T-helper 17 cell (primary cell): ENCODE measurements at regions not wholly inside any gene's neighbourhood (a gene's known extent, or its start where the extent isn't known, plus 50 kb on each side); places are given as distances from the start of the nearest gene placed in this dataset.

Experiments used
- ATAC-seq: fragments of 150-1000 bp; cut with Tn5 transposase; 2 replicates; pipeline ENCODE4 v1.10.0; 2021; ENCODE audit warnings: mild to moderate bottlenecking, moderate library complexity
- DNase-seq, 3 donors: peaks; one replicate each; pipeline versions ENCODE4 v3.0.0 to v3.0.0-alpha.2; 2020 to 2021
- H3K9me3 ChIP-seq: one replicate; pipeline ENCODE4 v1.7.0; 2013; ENCODE audit warnings: low read length, mild to moderate bottlenecking; ENCODE audit not compliant: control insufficient read depth, poor library complexity, severe bottlenecking
- H3K27ac Mint-ChIP-seq: one replicate; pipeline ENCODE4 v1.8.0; 2022; ENCODE audit warnings: mild to moderate bottlenecking, moderate library complexity, mixed read lengths
- H3K27me3 Mint-ChIP-seq: one replicate; pipeline ENCODE4 v1.8.0; 2022; ENCODE audit warnings: mixed read lengths
- H3K36me3 Mint-ChIP-seq: one replicate; pipeline ENCODE4 v1.8.0; 2022; ENCODE audit warnings: low read depth, mixed read lengths
- H3K4me1 Mint-ChIP-seq: one replicate; pipeline ENCODE4 v1.8.0; 2022; ENCODE audit warnings: mild to moderate bottlenecking, mixed read lengths
- H3K4me3 Mint-ChIP-seq: one replicate; pipeline ENCODE4 v1.8.0; 2022; ENCODE audit warnings: mild to moderate bottlenecking, moderate library complexity, mixed read lengths

DNA sequence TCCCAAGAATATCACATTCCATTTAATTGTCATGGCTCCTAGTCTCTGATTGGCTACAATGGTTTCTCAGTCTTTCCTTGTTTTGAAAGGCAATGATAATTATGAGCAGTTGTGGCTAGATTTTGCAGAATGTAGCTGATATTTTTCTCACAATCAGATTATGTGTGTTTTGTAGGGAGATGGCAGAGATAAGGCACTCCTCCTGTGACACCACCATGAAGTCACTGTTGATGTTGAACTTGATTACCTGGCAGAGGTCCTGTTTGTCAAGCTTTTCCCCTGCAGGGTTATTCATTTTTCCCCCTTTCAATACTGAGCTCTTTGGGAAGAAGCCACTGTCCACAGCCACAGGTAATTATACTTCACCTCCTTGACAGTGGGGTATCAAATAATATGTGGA is 602.9 kb upstream of the PFKP start:
- no peaks in the 10 kb centered on the region for H3K4me1 Mint-ChIP-seq

GRCh38 chr10:2463316-2463715 is 604.0 kb upstream of the PFKP start:
- Mint-ChIP-seq H3K4me1 (no peaks in the 10 kb centered on the region), H3K27ac (no peak overlapping the region), H3K4me3 (no peak overlapping the region), H3K36me3 (no peaks in the 10 kb centered on the region), H3K27me3 (no peaks in the 10 kb centered on the region)
- no peaks in the 10 kb centered on the region for H3K9me3 ChIP-seq
- DNase-seq: no peak
- ATAC-seq: no peak

More for the DNA sequence above, 602.9 kb upstream of the PFKP start:
- ATAC-seq (no peak), DNase-seq (no peak)
- Mint-ChIP-seq H3K4me3 (no peak overlapping the region), H3K36me3 (no peaks in the 10 kb centered on the region), H3K27me3 (no peaks in the 10 kb centered on the region), H3K27ac (no peak overlapping the region)
- H3K9me3 ChIP-seq: no peaks in the 10 kb centered on the region

DNA sequence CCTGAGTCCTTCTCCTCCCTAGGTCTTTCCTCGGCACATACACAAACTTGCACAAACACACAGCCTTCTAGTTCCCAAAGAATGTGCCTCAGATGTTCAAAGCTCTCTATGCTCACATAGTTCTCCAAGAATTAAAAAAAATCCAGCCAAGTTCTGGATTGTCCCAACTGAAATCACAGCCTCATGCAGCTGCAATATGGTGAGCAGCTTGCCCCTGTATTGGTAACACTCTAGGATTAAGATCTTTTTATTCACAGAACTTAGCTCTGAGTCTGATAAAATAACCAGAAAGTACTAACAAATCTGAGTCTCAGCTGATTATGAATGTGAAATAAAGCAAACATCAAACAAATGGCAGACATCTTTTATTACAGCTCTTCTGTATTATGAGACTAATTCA is 604.8 kb upstream of the PFKP start:
- ATAC-seq (no peak), DNase-seq (no peak)
- H3K9me3 ChIP-seq: no peaks in the 10 kb centered on the region
- no peaks in the 10 kb centered on the region for H3K27me3 Mint-ChIP-seq
- H3K36me3 Mint-ChIP-seq: no peaks in the 10 kb centered on the region
- no peak overlapping the region for H3K27ac Mint-ChIP-seq
- H3K4me1 Mint-ChIP-seq: no peaks in the 10 kb centered on the region
- H3K4me3 Mint-ChIP-seq: no peak overlapping the region

DNA sequence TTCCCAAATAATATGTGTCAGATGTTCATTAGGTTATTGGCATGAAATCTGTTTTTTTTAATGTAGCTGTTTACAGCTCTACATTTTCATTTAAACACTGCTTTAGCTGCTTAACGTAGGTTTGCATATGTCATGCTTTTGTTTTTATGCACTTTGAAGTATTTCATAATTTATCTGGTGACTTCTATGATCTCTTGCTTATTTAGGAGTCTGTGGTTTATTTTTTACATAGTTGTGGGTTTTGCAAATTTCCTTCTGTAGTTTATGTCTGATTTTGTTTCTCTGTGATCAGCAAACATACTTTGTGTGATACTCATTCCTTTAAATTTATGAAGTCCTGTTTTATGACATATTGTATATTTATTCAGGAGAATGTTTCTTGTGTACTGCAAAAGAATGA is 606.5 kb upstream of the PFKP start:
- DNase-seq (no peak), ATAC-seq (no peak)
- H3K36me3 Mint-ChIP-seq: no peaks in the 10 kb centered on the region
- no peaks in the 10 kb centered on the region for H3K9me3 ChIP-seq
- H3K4me1 Mint-ChIP-seq: no peaks in the 10 kb centered on the region
- no peak overlapping the region for H3K27ac Mint-ChIP-seq
- no peak overlapping the region for H3K4me3 Mint-ChIP-seq
- no peaks in the 10 kb centered on the region for H3K27me3 Mint-ChIP-seq

GRCh38 chr10:2459713-2460112 is 607.6 kb upstream of the PFKP start:
- ATAC-seq (no peak), DNase-seq (no peak)
- H3K36me3 Mint-ChIP-seq: no peaks in the 10 kb centered on the region
- H3K27ac Mint-ChIP-seq: no peak overlapping the region
- H3K27me3 Mint-ChIP-seq: no peaks in the 10 kb centered on the region
- H3K4me3 Mint-ChIP-seq: no peak overlapping the region
- no peaks in the 10 kb centered on the region for H3K9me3 ChIP-seq
- no peaks in the 10 kb centered on the region for H3K4me1 Mint-ChIP-seq

DNA sequence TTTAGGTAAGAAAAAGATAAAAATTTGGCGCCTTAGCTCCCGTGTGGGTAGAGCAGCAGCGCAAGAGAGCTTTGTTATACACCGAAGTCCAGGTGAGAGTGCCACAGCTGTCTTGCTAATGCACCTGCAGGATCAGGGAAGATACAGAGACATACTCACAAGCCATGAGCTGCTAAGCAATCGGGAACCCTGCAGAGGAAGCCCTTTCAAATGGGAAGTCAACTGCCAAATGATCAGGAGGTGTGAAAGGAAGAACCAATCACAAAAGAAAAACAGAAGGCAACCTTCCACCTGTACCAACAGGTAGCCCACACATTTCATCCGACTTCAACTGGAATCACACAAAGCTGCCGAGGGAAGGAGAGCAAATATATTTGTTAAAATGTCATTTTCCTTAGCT is 610.5 kb upstream of the PFKP start:
- no peak for ATAC-seq
- H3K4me3 Mint-ChIP-seq: no peak overlapping the region
- no peak for DNase-seq
- H3K36me3 Mint-ChIP-seq: no peaks in the 10 kb centered on the region
- H3K27ac Mint-ChIP-seq: no peak overlapping the region
- no peaks in the 10 kb centered on the region for H3K4me1 Mint-ChIP-seq
- H3K9me3 ChIP-seq: no peaks in the 10 kb centered on the region
- no peaks in the 10 kb centered on the region for H3K27me3 Mint-ChIP-seq

DNA sequence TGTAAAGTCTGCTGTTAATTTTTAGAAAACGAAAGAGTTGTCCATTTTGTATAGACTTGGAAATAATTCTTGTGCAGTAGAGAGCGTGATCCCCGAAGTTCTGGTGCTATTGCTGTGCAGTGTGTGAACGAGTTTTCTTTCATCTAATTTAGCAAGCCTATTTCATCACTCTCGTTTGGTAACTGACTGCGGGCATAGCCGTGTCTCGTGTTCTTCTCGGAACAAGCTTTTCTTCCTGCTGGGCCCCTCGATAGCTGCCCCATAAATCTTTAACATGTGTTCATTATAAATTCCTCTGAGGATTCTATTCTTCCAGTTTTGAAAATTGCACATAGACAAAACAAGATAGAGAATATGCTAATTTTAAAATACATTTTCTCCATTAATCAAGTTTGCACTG is 622.0 kb upstream of the PFKP start:
- no peaks in the 10 kb centered on the region for H3K36me3 Mint-ChIP-seq
- DNase-seq: no peak
- ATAC-seq: no peak
- H3K27ac Mint-ChIP-seq: no peak overlapping the region
- no peaks in the 10 kb centered on the region for H3K9me3 ChIP-seq
- no peaks in the 10 kb centered on the region for H3K27me3 Mint-ChIP-seq
- H3K4me3 Mint-ChIP-seq: no peak overlapping the region
- no peaks in the 10 kb centered on the region for H3K4me1 Mint-ChIP-seq

- ATAC-seq (no peak), DNase-seq (no peak)
- no peak overlapping the region for H3K27ac Mint-ChIP-seq
- no peaks in the 10 kb centered on the region for H3K4me1 Mint-ChIP-seq
- H3K4me3 Mint-ChIP-seq: no peak overlapping the region
- no peaks in the 10 kb centered on the region for H3K27me3 Mint-ChIP-seq
- H3K36me3 Mint-ChIP-seq: no peaks in the 10 kb centered on the region
- no peaks in the 10 kb centered on the region for H3K9me3 ChIP-seq
Observed at GRCh38 chr10:2439983-2440382, 627.4 kb upstream of the PFKP start.

DNA sequence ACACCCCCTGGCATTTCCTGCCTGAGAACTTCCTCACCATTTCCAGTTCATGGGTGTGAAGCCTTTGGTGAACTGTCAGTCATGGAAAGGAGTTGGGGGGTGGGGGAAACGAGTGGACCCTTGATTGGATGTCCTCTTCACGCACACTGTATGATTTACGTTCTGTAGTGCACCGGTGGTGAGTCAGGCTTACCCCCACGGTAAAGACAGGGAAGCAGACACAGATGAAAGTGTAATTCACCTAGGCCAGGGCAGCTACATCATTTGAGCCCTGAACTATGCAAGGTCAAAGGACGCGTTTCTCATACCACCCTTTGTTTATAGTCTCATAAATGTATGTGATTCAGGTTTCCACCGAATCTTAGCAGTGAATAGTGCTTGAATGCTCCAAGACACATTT is 628.3 kb upstream of the PFKP start:
- DNase-seq (no peak), ATAC-seq (no peak)
- no peaks in the 10 kb centered on the region for H3K36me3 Mint-ChIP-seq
- no peak overlapping the region for H3K4me3 Mint-ChIP-seq
- no peak overlapping the region for H3K27ac Mint-ChIP-seq
- H3K27me3 Mint-ChIP-seq: no peaks in the 10 kb centered on the region
- no peaks in the 10 kb centered on the region for H3K9me3 ChIP-seq
- H3K4me1 Mint-ChIP-seq: no peaks in the 10 kb centered on the region

GRCh38 chr10:2438248-2438939 is 629.0 kb upstream of the PFKP start:
- H3K9me3 ChIP-seq: no peaks in the 10 kb centered on the region
- Mint-ChIP-seq H3K4me1 (no peaks in the 10 kb centered on the region), H3K27ac (no peak overlapping the region), H3K36me3 (no peaks in the 10 kb centered on the region), H3K4me3 (no peak overlapping the region), H3K27me3 (no peaks in the 10 kb centered on the region)
- ATAC-seq (no peak), DNase-seq (no peak)

GRCh38 chr10:2436933-2437332 is 630.4 kb upstream of the PFKP start:
- Mint-ChIP-seq H3K36me3 (no peaks in the 10 kb centered on the region), H3K4me3 (no peak overlapping the region), H3K27me3 (no peaks in the 10 kb centered on the region), H3K4me1 (no peaks in the 10 kb centered on the region), H3K27ac (no peak overlapping the region)
- DNase-seq (no peak), ATAC-seq (no peak)
- no peaks in the 10 kb centered on the region for H3K9me3 ChIP-seq

- DNase-seq (no peak), ATAC-seq (no peak)
- H3K9me3 ChIP-seq: no peaks in the 10 kb centered on the region
- Mint-ChIP-seq H3K4me3 (no peak overlapping the region), H3K27ac (no peak overlapping the region), H3K36me3 (no peaks in the 10 kb centered on the region), H3K4me1 (no peaks in the 10 kb centered on the region), H3K27me3 (no peaks in the 10 kb centered on the region)
Observed at GRCh38 chr10:2431961-2432360, 635.4 kb upstream of the PFKP start.

- no peak overlapping the region for H3K27ac Mint-ChIP-seq
Observed at GRCh38 chr10:2427412-2427811, 639.9 kb upstream of the PFKP start.

GRCh38 chr10:2425320-2425719 is 642.0 kb upstream of the PFKP start:
- H3K9me3 ChIP-seq: no peaks in the 10 kb centered on the region
- Mint-ChIP-seq H3K4me1 (no peaks in the 10 kb centered on the region), H3K27me3 (peaks cover 7% of the 10 kb centered on the region), H3K36me3 (no peaks in the 10 kb centered on the region), H3K4me3 (no peak overlapping the region), H3K27ac (no peak overlapping the region)
- DNase-seq (no peak), ATAC-seq (no peak)

More at GRCh38 chr10:2427412-2427811, 639.9 kb upstream of the PFKP start:
- DNase-seq (no peak), ATAC-seq (no peak)
- no peak overlapping the region for H3K4me3 Mint-ChIP-seq
- peaks cover 2% of the 10 kb centered on the region for H3K27me3 Mint-ChIP-seq
- H3K36me3 Mint-ChIP-seq: no peaks in the 10 kb centered on the region
- no peaks in the 10 kb centered on the region for H3K4me1 Mint-ChIP-seq
- no peaks in the 10 kb centered on the region for H3K9me3 ChIP-seq
